SK-N-MC (cell line): ENCODE measurements at regions not wholly inside any gene's neighbourhood (a gene's known extent, or its start where the extent isn't known, plus 50 kb on each side); places are given as distances from the start of the nearest gene placed in this dataset.

Experiments used
- DNase-seq: peaks from one replicate; pipeline ENCODE4 v3.0.0-alpha.2; 2011; ENCODE audit warnings: low read depth, low spot score
- H3K27ac ChIP-seq: fragments of 200-600 bp; sonication (generic); 2 replicates; pipeline ENCODE4 v1.5.1; 2016; ENCODE audit warnings: mixed run types
- H3K36me3 ChIP-seq: fragments of 200-600 bp; sonication (generic); 2 replicates; pipeline ENCODE4 v1.6.1; 2017; ENCODE audit warnings: antibody characterized with exemption, low read length, mixed read lengths; ENCODE audit not compliant: insufficient read depth
- H3K4me3 ChIP-seq: fragments of 200-600 bp; sonication (generic); 2 replicates; pipeline ENCODE4 v1.5.1; 2016
- H3K9ac ChIP-seq: fragments of 200-600 bp; sonication (generic); 2 replicates; pipeline ENCODE4 v1.8.0; 2017; ENCODE audit warnings: mixed run types, mixed read lengths; ENCODE audit not compliant: insufficient read length
- H3K9me3 ChIP-seq: fragments of 200-600 bp; sonication (generic); 2 replicates; pipeline ENCODE4 v1.6.1; 2017; ENCODE audit warnings: low read depth, mild to moderate bottlenecking, antibody characterized with exemption, low read length, moderate library complexity, mixed read lengths
- EZH2 ChIP-seq: fragments of 200-600 bp; sonication (generic); IDR thresholded peaks from one replicate; pipeline ENCODE4 v1.6.1; 2017; ENCODE audit warnings: antibody characterized with exemption
- FOXP2 ChIP-seq: optimal IDR thresholded peaks from 2 replicates; pipeline ENCODE3; 2011; ENCODE audit warnings: mild to moderate bottlenecking, moderate library complexity; ENCODE audit not compliant: insufficient read depth; ENCODE audit errors: extremely low read length, control extremely low read depth
- POLR2AphosphoS5 ChIP-seq: IDR thresholded peaks from 2 replicates; pipeline ENCODE4 v1.6.1; 2012; ENCODE audit warnings: mild to moderate bottlenecking, low read depth, low read length, borderline replicate concordance

- no peak for DNase-seq
- no peak for TF ChIP-seq FOXP2
- TF ChIP-seq POLR2AphosphoS5 = no peak
- no peak for TF ChIP-seq EZH2
- H3K4me3 ChIP-seq = no peak overlapping the region
- no peaks in the 10 kb centered on the region for H3K36me3 ChIP-seq
- no peaks in the 10 kb centered on the region for H3K9me3 ChIP-seq
- no peak overlapping the region for H3K27ac ChIP-seq
- no peak overlapping the region for H3K9ac ChIP-seq
Observed at GRCh38 chr15:96170979-96171739, 159.3 kb upstream of the NR2F2 start.

- no peak overlapping the region for H3K27ac ChIP-seq
- H3K36me3 ChIP-seq = no peaks in the 10 kb centered on the region
- H3K9ac ChIP-seq = no peak overlapping the region
- no peaks in the 10 kb centered on the region for H3K9me3 ChIP-seq
- H3K4me3 ChIP-seq = no peak overlapping the region
- no peak for TF ChIP-seq POLR2AphosphoS5
- no peak for DNase-seq
Observed at GRCh38 chr15:96171853-96172296, 158.6 kb upstream of the NR2F2 start.

DNA sequence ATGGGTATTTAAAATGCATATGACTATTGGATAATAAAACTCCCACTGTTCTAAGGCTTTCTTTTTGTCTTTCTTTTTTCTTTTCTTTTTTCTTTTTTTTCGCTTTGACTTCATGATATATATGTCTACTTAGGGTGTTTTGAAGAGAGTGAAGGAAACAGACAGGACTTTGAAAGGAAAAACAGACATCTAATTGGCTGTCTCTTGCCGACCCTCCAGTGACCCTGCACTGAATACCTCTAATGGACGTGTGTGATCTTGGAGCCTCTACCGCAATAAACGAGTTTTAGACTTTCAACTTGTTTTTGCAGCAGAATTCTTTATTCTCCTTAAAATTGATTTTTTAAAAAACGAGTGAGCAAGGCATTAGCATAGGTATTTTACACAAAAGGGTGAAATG lies 158.1 kb upstream of the NR2F2 start:
- H3K36me3 ChIP-seq = no peaks in the 10 kb centered on the region
- no peak for TF ChIP-seq FOXP2
- TF ChIP-seq EZH2 = no peak
- TF ChIP-seq POLR2AphosphoS5 = no peak
- no peaks in the 10 kb centered on the region for H3K9me3 ChIP-seq
- H3K27ac ChIP-seq = no peak overlapping the region
- no peak overlapping the region for H3K4me3 ChIP-seq
- H3K9ac ChIP-seq = no peak overlapping the region
- DNase-seq = no peak

GRCh38 chr15:96176831-96177230 lies 153.7 kb upstream of the NR2F2 start:
- H3K9ac ChIP-seq = no peak overlapping the region
- DNase-seq = no peak
- H3K27ac ChIP-seq = no peak overlapping the region
- H3K4me3 ChIP-seq = no peak overlapping the region
- TF ChIP-seq POLR2AphosphoS5 (no peak), EZH2 (no peak), FOXP2 (no peak)
- H3K36me3 ChIP-seq = no peaks in the 10 kb centered on the region
- H3K9me3 ChIP-seq = no peaks in the 10 kb centered on the region

DNA sequence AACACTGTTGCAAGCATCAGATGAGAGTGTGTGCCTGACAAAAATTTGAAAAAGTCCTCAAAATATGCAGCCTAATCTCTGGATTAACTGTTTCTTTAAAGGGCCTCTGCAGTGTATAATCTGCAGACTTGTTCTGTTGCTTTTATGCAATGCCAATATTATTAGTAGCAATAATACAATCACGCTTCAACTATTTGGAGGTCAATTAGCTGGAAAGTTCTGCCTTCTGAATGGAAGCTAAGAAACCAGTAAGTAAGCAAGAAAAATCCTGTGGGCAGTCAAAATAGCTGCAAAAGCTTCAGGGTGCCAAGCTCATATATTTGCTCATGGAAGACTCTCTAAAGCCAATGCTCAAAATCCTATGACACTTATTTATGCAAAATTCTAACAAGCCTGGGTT lies 153.2 kb upstream of the NR2F2 start:
- Histone ChIP-seq H3K9me3 (no peaks in the 10 kb centered on the region), H3K9ac (no peak overlapping the region), H3K4me3 (no peak overlapping the region), H3K27ac (no peak overlapping the region), H3K36me3 (no peaks in the 10 kb centered on the region)
- no peak for TF ChIP-seq POLR2AphosphoS5
- no peak for TF ChIP-seq EZH2
- TF ChIP-seq FOXP2 = no peak
- no peak for DNase-seq

DNA sequence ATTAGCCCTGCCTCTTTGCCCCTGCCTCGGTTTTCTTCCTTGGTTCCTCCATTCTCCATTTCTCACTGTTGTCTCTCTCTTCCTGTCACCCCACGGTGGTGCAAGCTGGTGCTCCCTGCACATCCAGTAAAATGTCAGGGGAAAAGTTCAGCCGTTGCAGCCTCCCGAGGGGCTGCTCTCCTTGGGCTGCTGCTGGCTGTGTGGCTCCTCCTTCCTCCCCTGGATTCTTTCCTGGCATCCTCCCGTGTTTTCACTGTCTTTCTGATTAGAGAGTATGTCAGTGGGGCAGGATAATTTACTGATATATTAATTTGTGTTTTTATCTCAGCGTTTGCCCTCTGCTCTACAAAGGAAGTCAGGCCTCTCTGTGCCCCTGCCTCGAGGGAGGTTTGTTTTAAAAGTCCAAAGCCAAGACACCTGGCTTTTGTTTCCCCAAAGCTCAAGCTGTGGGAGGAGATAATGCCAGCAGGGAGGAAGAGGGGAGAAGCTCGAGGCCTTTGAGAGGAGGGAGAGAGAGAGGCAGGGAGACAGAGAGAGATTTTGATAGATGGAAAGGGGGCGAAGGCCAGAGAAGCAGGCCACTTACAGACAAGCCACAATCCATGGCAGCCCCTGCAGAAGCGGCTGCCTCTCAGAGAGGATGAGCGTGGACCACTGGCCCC lies 150.3 kb upstream of the NR2F2 start:
- no peak overlapping the region for H3K4me3 ChIP-seq
- TF ChIP-seq POLR2AphosphoS5 (no peak), EZH2 (no peak), FOXP2 (no peak)

GRCh38 chr15:96181217-96181616 lies 149.3 kb upstream of the NR2F2 start:
- Histone ChIP-seq H3K9ac (no peak overlapping the region), H3K4me3 (no peak overlapping the region), H3K36me3 (no peaks in the 10 kb centered on the region), H3K27ac (no peak overlapping the region), H3K9me3 (no peaks in the 10 kb centered on the region)
- no peak for DNase-seq
- TF ChIP-seq EZH2 (no peak), FOXP2 (no peak), POLR2AphosphoS5 (no peak)

More for the DNA sequence above, 150.3 kb upstream of the NR2F2 start:
- DNase-seq = no peak
- no peak overlapping the region for H3K9ac ChIP-seq
- H3K27ac ChIP-seq = no peak overlapping the region
- no peaks in the 10 kb centered on the region for H3K36me3 ChIP-seq
- H3K9me3 ChIP-seq = no peaks in the 10 kb centered on the region

DNA sequence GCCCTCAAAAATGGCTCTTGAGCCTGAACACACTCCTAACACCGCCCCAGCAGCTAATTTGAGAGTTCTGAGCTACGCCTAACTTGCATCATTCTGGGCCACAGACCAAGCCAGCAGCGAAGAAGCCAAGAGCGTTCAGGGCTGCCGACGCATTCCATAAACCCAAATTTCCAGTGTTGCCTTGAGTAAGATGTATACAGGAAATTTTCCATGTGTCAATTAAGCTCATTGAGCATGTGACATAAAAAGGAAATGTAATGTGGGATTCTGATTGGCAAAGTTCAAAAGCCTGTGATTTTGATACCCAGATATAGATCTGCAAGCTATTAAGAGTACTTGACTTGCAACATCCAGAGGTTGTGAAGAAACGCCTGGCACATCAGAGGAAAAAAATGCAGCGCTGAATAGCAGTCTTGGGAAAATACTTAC lies 148.6 kb upstream of the NR2F2 start:
- TF ChIP-seq FOXP2 (no peak), EZH2 (no peak), POLR2AphosphoS5 (no peak)
- H3K9me3 ChIP-seq = no peaks in the 10 kb centered on the region
- DNase-seq = no peak
- no peak overlapping the region for H3K4me3 ChIP-seq
- H3K27ac ChIP-seq = no peak overlapping the region
- no peaks in the 10 kb centered on the region for H3K36me3 ChIP-seq
- H3K9ac ChIP-seq = no peak overlapping the region

DNA sequence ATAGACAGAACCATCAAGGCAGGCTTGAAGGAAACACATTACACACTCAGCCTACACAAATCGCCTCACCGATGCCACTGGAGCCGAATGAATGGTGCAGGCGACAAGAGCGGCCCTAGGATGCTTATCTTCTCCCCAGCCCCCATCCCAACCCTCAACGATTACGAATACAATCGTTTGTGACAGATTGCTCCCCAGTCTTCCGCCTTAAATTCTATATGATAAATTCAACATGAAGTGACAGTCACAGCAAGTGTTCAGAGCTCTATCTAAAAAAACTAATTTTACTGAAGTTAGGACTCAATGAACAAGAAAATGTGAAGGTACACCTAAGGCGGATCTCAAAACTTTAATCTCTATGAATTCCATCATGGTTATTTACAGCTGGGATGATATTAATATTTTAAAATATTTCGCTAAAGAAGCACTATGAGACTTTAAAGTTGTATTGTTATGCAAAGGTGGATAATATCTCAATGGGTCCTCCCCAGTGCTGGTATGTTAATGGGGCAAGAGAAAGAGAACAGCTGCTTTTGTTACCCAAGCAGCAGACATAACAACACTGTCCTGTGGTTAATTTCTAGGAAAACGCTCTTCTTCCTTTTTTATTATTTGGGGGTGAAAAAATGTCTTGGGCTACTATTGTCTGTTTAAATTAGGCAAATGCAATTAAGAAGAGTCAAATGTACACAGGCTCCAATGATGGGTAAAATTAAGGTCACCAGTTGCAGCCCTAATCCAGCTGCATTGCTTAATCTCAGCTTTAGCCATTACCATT lies 147.6 kb upstream of the NR2F2 start:
- H3K36me3 ChIP-seq = no peaks in the 10 kb centered on the region
- H3K4me3 ChIP-seq = no peak overlapping the region
- H3K27ac ChIP-seq = no peak overlapping the region
- H3K9ac ChIP-seq = no peak overlapping the region
- TF ChIP-seq EZH2 = no peak
- no peak for TF ChIP-seq POLR2AphosphoS5
- TF ChIP-seq FOXP2 = no peak
- no peaks in the 10 kb centered on the region for H3K9me3 ChIP-seq
- no peak for DNase-seq
